ENCODE measurements at regions not wholly inside any gene's neighbourhood (a gene's known extent, or its start where the extent isn't known, plus 50 kb on each side); places are given as distances from the start of the nearest gene placed in this dataset.
"Not testable (repeated sequence)": the region's sequence is repeated elsewhere in the genome, so short reads cannot be mapped to it uniquely, and the experiment has no call there.

- not testable (repeated sequence) for FAIRE-seq
Observed at GRCh38 chr6:94687255-94687654, 890.1 kb upstream of the MANEA start.

- no peak for FAIRE-seq
Observed at GRCh38 chr6:94683409-94683808, 893.9 kb upstream of the MANEA start.

GRCh38 chr6:94680669-94681212, 896.6 kb upstream of the MANEA start:
- FAIRE-seq, result no peak

- FAIRE-seq, result no peak
Observed at GRCh38 chr6:94673251-94673650, 904.1 kb upstream of the MANEA start.

- FAIRE-seq, result no peak
Observed at GRCh38 chr6:94670017-94670416, 907.3 kb upstream of the MANEA start.

GRCh38 chr6:94668876-94669275, 908.5 kb upstream of the MANEA start:
- FAIRE-seq, result no peak

GRCh38 chr6:94658929-94659328, 918.4 kb upstream of the MANEA start:
- no peak for FAIRE-seq

GRCh38 chr6:94651239-94651638, 926.1 kb upstream of the MANEA start:
- no peak for FAIRE-seq

- FAIRE-seq, result no peak
Observed at GRCh38 chr6:94645191-94645590, 932.1 kb upstream of the MANEA start.

GRCh38 chr6:94639564-94639963, 937.8 kb upstream of the MANEA start:
- no peak for FAIRE-seq

- no peak for FAIRE-seq
Observed at GRCh38 chr6:94636780-94637385, 940.5 kb upstream of the MANEA start.

GRCh38 chr6:94623586-94623985, 953.7 kb upstream of the MANEA start:
- no peak for FAIRE-seq

GRCh38 chr6:94622783-94623182, 954.6 kb upstream of the MANEA start:
- no peak for FAIRE-seq

- FAIRE-seq, result no peak
Observed at GRCh38 chr6:94600636-94601035, 976.7 kb upstream of the MANEA start.

GRCh38 chr6:94597487-94597886, 979.8 kb upstream of the MANEA start:
- FAIRE-seq, result no peak

GRCh38 chr6:94590416-94590815, 986.9 kb upstream of the MANEA start:
- FAIRE-seq, result no peak

- FAIRE-seq, result no peak
Observed at GRCh38 chr6:94588301-94588700, 989.0 kb upstream of the MANEA start.

GRCh38 chr6:94584211-94584610, 993.1 kb upstream of the MANEA start:
- FAIRE-seq, result no peak

- FAIRE-seq, result no peak
Observed at GRCh38 chr6:94570581-94570980, 1006.8 kb upstream of the MANEA start.

GRCh38 chr6:94562846-94563245, 1014.5 kb upstream of the MANEA start:
- no peak for FAIRE-seq

GRCh38 chr6:94559829-94560537, 1017.4 kb upstream of the MANEA start:
- FAIRE-seq, result no peak

- FAIRE-seq, result not testable (repeated sequence)
Observed at GRCh38 chr6:94557207-94557606, 1020.1 kb upstream of the MANEA start.

GRCh38 chr6:94548201-94548600, 1029.1 kb upstream of the MANEA start:
- no peak for FAIRE-seq

GRCh38 chr6:94535798-94536197, 1041.5 kb upstream of the MANEA start:
- no peak for FAIRE-seq
